K562 (cell line): ENCODE measurements at regions not wholly inside any gene's neighbourhood (a gene's known extent, or its start where the extent isn't known, plus 50 kb on each side); places are given as distances from the start of the nearest gene placed in this dataset.

Source experiments
- ATF3 ChIP-seq, 2 experiments: fragments of 450-650 bp in 1 of 2; sonication (generic) in 1 of 2; formaldehyde crosslinking in 1 of 2; IDR thresholded peaks in 1 of 2; conservative IDR thresholded peaks in 1 of 2; 2 replicates each; pipeline versions ENCODE4 v1.6.1 to v1.8.1; 2016 to 2023; ENCODE audit warnings: mild to moderate bottlenecking in 2 of 2, moderate library complexity in 2 of 2, inconsistent platforms in 1 of 2, missing genetic modification reagents in 1 of 2
- E2F3 ChIP-seq: fragments of 250-450 bp; sonication (Bioruptor Pico); IDR thresholded peaks from 2 replicates; pipeline ENCODE4 v1.4.0; 2020; ENCODE audit warnings: mild to moderate bottlenecking
- ESRRA ChIP-seq: fragments of 450-650 bp; IDR thresholded peaks from 2 replicates; pipeline ENCODE4 v1.6.1; 2014; ENCODE audit warnings: low read depth, mild to moderate bottlenecking, moderate library complexity, borderline replicate concordance
- GMEB1 ChIP-seq: fragments of 250-450 bp; sonication (Bioruptor Pico); IDR thresholded peaks from 2 replicates; pipeline ENCODE4 v1.4.0; 2020; ENCODE audit warnings: mild to moderate bottlenecking
- POLR2AphosphoS5 ChIP-seq: IDR thresholded peaks from 2 replicates; pipeline ENCODE4 v1.6.1; 2011; ENCODE audit warnings: mild to moderate bottlenecking, low read depth, low read length, moderate library complexity; ENCODE audit not compliant: control insufficient read depth, insufficient read depth
- RBM14 ChIP-seq: fragments of 200-400 bp; formaldehyde crosslinking; IDR thresholded peaks from 2 replicates; pipeline ENCODE4 v1.6.1; 2018; ENCODE audit warnings: low read depth, mild to moderate bottlenecking, low read length, moderate library complexity, borderline replicate concordance; ENCODE audit not compliant: insufficient read depth
- THAP12 ChIP-seq: fragments of 250-450 bp; sonication (Bioruptor Pico); IDR thresholded peaks from 2 replicates; pipeline ENCODE4 v1.9.0; 2021; ENCODE audit warnings: mild to moderate bottlenecking, inconsistent platforms
- TSHZ1 ChIP-seq: fragments of 250-450 bp; sonication (Bioruptor Pico); IDR thresholded peaks from 2 replicates; pipeline ENCODE4 v1.4.0; 2020; ENCODE audit warnings: mild to moderate bottlenecking, moderate library complexity
- ZBED1 ChIP-seq: IDR thresholded peaks from 2 replicates; pipeline ENCODE4 v1.6.1; 2014
- ZFX ChIP-seq: sonication (generic); formaldehyde crosslinking; IDR thresholded peaks from 2 replicates; pipeline ENCODE4 v1.8.0; 2022; ENCODE audit warnings: mild to moderate bottlenecking, missing genetic modification reagents, moderate library complexity
- TF ChIP-seq, protein P1 (sequence below): sonication (generic); formaldehyde crosslinking; IDR thresholded peaks from 2 replicates; pipeline ENCODE4 v1.8.1; 2023; ENCODE audit warnings: mild to moderate bottlenecking, missing genetic modification reagents

DNA sequence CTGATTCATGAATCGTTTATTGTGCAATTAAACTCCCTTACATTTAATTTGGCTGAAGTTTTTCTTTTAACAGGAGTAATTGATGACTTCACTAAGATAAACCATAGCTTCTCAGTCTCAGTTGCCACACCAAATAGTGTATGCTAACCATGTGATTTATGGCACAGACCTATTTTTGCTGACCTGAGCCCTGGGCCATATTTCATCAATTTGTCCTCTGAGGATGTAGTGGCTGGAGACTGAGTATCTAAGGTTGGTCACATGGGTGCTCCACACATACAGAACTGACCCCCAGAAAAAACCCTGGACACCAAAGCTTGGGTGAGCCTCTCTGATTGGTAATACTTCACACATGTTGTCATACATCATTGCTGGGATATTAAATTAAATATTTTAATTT lies 255.1 kb downstream of the NEDD1 start:
- TF ChIP-seq ZBED1 (no peak), TSHZ1 (no peak), THAP12 (CRISPR knock-in tag) (no peak), RBM14 (no peak), ESRRA (no peak), ZFX (CRISPR knock-in tag) (no peak), E2F3 (CRISPR knock-in tag) (no peak), ATF3 (IDR thresholded peaks at IDR 0.05) (no peak), ATF3 (CRISPR knock-in tag; conservative IDR thresholded peaks at IDR 0.05) (no peak), GMEB1 (CRISPR knock-in tag) (no peak), POLR2AphosphoS5 (no peak)
- TF ChIP-seq, protein P1, sequence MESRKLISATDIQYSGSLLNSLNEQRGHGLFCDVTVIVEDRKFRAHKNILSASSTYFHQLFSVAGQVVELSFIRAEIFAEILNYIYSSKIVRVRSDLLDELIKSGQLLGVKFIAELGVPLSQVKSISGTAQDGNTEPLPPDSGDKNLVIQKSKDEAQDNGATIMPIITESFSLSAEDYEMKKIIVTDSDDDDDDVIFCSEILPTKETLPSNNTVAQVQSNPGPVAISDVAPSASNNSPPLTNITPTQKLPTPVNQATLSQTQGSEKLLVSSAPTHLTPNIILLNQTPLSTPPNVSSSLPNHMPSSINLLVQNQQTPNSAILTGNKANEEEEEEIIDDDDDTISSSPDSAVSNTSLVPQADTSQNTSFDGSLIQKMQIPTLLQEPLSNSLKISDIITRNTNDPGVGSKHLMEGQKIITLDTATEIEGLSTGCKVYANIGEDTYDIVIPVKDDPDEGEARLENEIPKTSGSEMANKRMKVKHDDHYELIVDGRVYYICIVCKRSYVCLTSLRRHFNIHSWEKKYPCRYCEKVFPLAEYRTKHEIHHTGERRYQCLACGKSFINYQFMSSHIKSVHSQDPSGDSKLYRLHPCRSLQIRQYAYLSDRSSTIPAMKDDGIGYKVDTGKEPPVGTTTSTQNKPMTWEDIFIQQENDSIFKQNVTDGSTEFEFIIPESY (CRISPR knock-in tag), result no peak
